ENCODE measurements at regions not wholly inside any gene's neighbourhood (a gene's known extent, or its start where the extent isn't known, plus 50 kb on each side); places are given as distances from the start of the nearest gene placed in this dataset.
A peak's percentile ranks its signal among the peaks of the same experiment; 100 is the strongest.

DNA sequence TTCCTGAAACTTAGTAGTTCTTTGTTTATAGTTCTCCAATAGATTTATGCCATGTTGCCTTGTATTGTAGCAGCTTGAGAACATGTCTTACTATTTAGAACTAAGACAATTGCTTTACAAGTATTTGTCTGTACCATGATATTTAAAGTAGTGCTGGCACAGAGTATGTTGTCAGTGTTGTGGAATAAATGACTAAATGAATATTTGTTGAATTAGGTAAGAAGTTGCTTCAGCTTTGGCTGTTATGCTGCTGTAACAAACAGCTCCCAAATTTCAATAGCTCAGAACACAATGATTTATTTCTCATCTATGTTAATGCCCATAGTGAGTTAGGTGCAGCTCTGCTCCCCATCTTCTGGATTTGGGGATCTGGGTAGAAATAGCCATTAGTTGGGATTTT lies 90.2 kb upstream of the VCAM1 start:
- peak overlapping the region; percentile 7 for H2BK5ac ChIP-seq (ENCODE audit: low read depth, low read length, poor library complexity, severe bottlenecking)
- H2BK120ac ChIP-seq (ENCODE audit: low read depth, low read length) = no peak overlapping the region
- H4K8ac ChIP-seq (ENCODE audit: low read depth in 2 of 2, low read length in 2 of 2) = no peak overlapping the region
- ChIA-PET CTCF (no interaction called here), POLR2A (ENCODE audit: unreplicated experiment) (no interaction called here)
- ATAC-seq (ENCODE audit: low read depth) (no peak), DNase-seq (no peak)
- H3K27ac ChIP-seq (ENCODE audit: insufficient read depth, low read length) = no peak overlapping the region
- intact Hi-C loops (cut with micrococcal nuclease) (loop anchor here (10.0 kb wide), 1 partner anchor 165 kb away; no protein-coding TSS in a partner anchor), in situ Hi-C loops (cut with MboI; ENCODE audit: low sequenced_read_pairs) (no loop called here), dilution Hi-C loops (cut with HindIII; ENCODE audit: low sequenced_read_pairs, unreplicated experiment) (no loop called here)
- H2BK20ac ChIP-seq (ENCODE audit: low read depth, low read length) = peak overlapping the region; percentile 65; the same call in 1 of the 2 replicates
- H2AK5ac ChIP-seq (ENCODE audit: low read depth, low read length) = peak overlapping the region; percentile 38
- peak overlapping the region; percentile 22; the same call in 1 of the 2 replicates for H3K18ac ChIP-seq (ENCODE audit: low read depth, low read length)
- H3K4me2 ChIP-seq (ENCODE audit: low read depth, low read length) = no peak overlapping the region
- H3K27me3 ChIP-seq (ENCODE audit: control insufficient read depth, insufficient read depth, low read length) = no peaks in the 10 kb centered on the region
- H3K36me3 ChIP-seq (ENCODE audit: control insufficient read depth, insufficient read depth, low read length) = no peaks in the 10 kb centered on the region
- no peak overlapping the region for H2AFZ ChIP-seq (replicated peaks; ENCODE audit: low read length, poor library complexity)
- no peak overlapping the region for H3K9ac ChIP-seq (ENCODE audit: low read depth, low read length)
- peaks cover 22% of the 10 kb centered on the region for H3K4me1 ChIP-seq (ENCODE audit: control insufficient read depth, insufficient read depth, low read length)
- no peaks in the 10 kb centered on the region for H3K79me1 ChIP-seq (ENCODE audit: low read depth in 1 of 2, low read length in 2 of 2)
- H3K56ac ChIP-seq (ENCODE audit: extremely low read depth, insufficient read depth, low read length) = no peak overlapping the region
- H4K20me1 ChIP-seq (ENCODE audit: insufficient read depth, low read length) = no peaks in the 10 kb centered on the region
- BruUV-seq (replicated peaks) = no TSS peak
- H2BK15ac ChIP-seq (ENCODE audit: low read depth, low read length) = peak overlapping the region; percentile 26; the same call in 1 of the 3 replicates
- H3K9me1 ChIP-seq (ENCODE audit: insufficient read depth, low read length) = peaks cover 4% of the 10 kb centered on the region; the same call in 1 of the 2 replicates
- peaks cover 4% of the 10 kb centered on the region; the same call in 1 of the 2 replicates for H3K9me3 ChIP-seq (ENCODE audit: control insufficient read depth, insufficient read depth, low read length)
- no peak overlapping the region; the same call in 1 of the 2 replicates for H4K5ac ChIP-seq (ENCODE audit: low read depth, low read length)
- H3K4ac ChIP-seq (ENCODE audit: low read depth, low read length) = peak overlapping the region; percentile 59; the same call in 1 of the 2 replicates
- no peak overlapping the region for H3K4me3 ChIP-seq (ENCODE audit: insufficient read depth, low read depth, low read length)
- H2AK9ac ChIP-seq (replicated peaks; ENCODE audit: low read depth, low read length, poor library complexity) = no peak overlapping the region
- H3K23ac ChIP-seq (ENCODE audit: low read depth, low read length) = no peak overlapping the region
- H3K14ac ChIP-seq (replicated peaks; ENCODE audit: low read depth, low read length) = no peak overlapping the region
- no peak overlapping the region for H4K91ac ChIP-seq (ENCODE audit: insufficient read depth, low read depth, low read length)
- TF ChIP-seq CHD1 (IDR thresholded peaks at IDR 0.05; ENCODE audit: low read depth, low read length) (no peak), BHLHE40 (IDR thresholded peaks at IDR 0.05; ENCODE audit: low read depth, low read length) (no peak), MXI1 (IDR thresholded peaks at IDR 0.05; ENCODE audit: borderline replicate concordance, low read depth, low read length) (no peak), MAZ (IDR thresholded peaks at IDR 0.05; ENCODE audit: borderline replicate concordance, low read depth, low read length) (no peak), MAFK (IDR thresholded peaks at IDR 0.05; ENCODE audit: low read depth, low read length) (no peak), USF2 (IDR thresholded peaks at IDR 0.05; ENCODE audit: low read depth, low read length) (no peak), FOS (IDR thresholded peaks at IDR 0.05; ENCODE audit: low read depth, low read length) (no peak), POLR2A (IDR thresholded peaks at IDR 0.05; ENCODE audit: low read depth, low read length) (no peak), CTCF (conservative IDR thresholded peaks at IDR 0.05; ENCODE audit: low read depth, low read length) (no peak), NFE2L2 (IDR thresholded peaks at IDR 0.05; ENCODE audit: low read depth, low read length) (no peak), RAD21 (IDR thresholded peaks at IDR 0.05; ENCODE audit: low read length) (no peak), RCOR1 (IDR thresholded peaks at IDR 0.05; ENCODE audit: insufficient replicate concordance, low read length) (no peak), SMC3 (IDR thresholded peaks at IDR 0.05; ENCODE audit: low read depth, low read length) (no peak), RFX5 (IDR thresholded peaks at IDR 0.05; ENCODE audit: low read depth, low read length) (no peak), CEBPB (IDR thresholded peaks at IDR 0.05; ENCODE audit: low read depth, low read length) (no peak)
- TF ChIP-seq, protein P1, sequence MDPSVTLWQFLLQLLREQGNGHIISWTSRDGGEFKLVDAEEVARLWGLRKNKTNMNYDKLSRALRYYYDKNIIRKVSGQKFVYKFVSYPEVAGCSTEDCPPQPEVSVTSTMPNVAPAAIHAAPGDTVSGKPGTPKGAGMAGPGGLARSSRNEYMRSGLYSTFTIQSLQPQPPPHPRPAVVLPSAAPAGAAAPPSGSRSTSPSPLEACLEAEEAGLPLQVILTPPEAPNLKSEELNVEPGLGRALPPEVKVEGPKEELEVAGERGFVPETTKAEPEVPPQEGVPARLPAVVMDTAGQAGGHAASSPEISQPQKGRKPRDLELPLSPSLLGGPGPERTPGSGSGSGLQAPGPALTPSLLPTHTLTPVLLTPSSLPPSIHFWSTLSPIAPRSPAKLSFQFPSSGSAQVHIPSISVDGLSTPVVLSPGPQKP (IDR thresholded peaks at IDR 0.05; ENCODE audit: borderline replicate concordance, low read depth, low read length) = no peak
